ENCODE measurements at regions not wholly inside any gene's neighbourhood (a gene's known extent, or its start where the extent isn't known, plus 50 kb on each side); places are given as distances from the start of the nearest gene placed in this dataset.

GRCh38 chr12:17278946-17279345 lies 673.0 kb upstream of the LMO3 start:
- Histone ChIP-seq H3K27ac (ENCODE audit: low read length) (no peak overlapping the region), H3K9me3 (ENCODE audit: control insufficient read depth, insufficient read depth, low read length) (peaks cover 7% of the 10 kb centered on the region), H3K4me1 (ENCODE audit: control insufficient read depth, insufficient read depth, low read length) (no peaks in the 10 kb centered on the region), H3K27me3 (ENCODE audit: control insufficient read depth, insufficient read depth, low read length) (no peaks in the 10 kb centered on the region), H3K36me3 (ENCODE audit: control insufficient read depth, insufficient read depth, low read length) (no peaks in the 10 kb centered on the region), H3K4me3 (ENCODE audit: low read length) (no peak overlapping the region)
- intact Hi-C loops (cut with micrococcal nuclease), result no loop called here
- ATAC-seq, result no peak
- TF ChIP-seq, protein P1, sequence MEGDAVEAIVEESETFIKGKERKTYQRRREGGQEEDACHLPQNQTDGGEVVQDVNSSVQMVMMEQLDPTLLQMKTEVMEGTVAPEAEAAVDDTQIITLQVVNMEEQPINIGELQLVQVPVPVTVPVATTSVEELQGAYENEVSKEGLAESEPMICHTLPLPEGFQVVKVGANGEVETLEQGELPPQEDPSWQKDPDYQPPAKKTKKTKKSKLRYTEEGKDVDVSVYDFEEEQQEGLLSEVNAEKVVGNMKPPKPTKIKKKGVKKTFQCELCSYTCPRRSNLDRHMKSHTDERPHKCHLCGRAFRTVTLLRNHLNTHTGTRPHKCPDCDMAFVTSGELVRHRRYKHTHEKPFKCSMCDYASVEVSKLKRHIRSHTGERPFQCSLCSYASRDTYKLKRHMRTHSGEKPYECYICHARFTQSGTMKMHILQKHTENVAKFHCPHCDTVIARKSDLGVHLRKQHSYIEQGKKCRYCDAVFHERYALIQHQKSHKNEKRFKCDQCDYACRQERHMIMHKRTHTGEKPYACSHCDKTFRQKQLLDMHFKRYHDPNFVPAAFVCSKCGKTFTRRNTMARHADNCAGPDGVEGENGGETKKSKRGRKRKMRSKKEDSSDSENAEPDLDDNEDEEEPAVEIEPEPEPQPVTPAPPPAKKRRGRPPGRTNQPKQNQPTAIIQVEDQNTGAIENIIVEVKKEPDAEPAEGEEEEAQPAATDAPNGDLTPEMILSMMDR (IDR thresholded peaks at IDR 0.05), result no peak
- no peak for DNase-seq
- H3K27ac Mint-ChIP-seq, result no peak overlapping the region
- no peaks in the 10 kb centered on the region for H3K4me1 Mint-ChIP-seq
- peaks cover 13 to 21% of the 10 kb centered on the region in 2 donors for H3K9me3 Mint-ChIP-seq
- H3K4me3 Mint-ChIP-seq, result no peak overlapping the region
- no peaks in the 10 kb centered on the region for H3K27me3 Mint-ChIP-seq (ENCODE audit: low read depth in 2 of 2)
- H3K36me3 Mint-ChIP-seq, result peaks cover 7% of the 10 kb centered on the region

DNA sequence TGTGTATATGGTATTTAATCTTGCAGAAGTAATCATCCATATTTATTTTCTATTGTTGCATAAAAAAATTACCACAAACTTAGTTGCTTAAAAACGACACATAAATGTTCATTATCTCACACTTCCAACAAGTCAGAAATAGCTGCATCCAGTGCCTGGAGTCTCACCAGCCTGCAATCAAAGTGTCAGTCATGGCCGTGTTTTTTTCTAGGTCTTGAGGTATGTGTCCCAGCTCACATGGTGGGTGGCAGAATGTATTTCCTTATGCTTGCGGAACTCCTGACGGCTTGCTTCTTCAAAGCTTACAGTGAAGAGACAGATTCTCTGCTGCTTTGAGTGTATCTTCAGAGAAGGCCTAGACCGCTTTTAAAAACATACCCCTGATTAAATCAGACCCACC lies 670.2 kb upstream of the LMO3 start:
- Mint-ChIP-seq H3K9me3 (peaks cover 14 to 28% of the 10 kb centered on the region in 2 donors), H3K27ac (no peak overlapping the region), H3K4me3 (no peak overlapping the region), H3K27me3 (ENCODE audit: low read depth in 2 of 2) (no peaks in the 10 kb centered on the region), H3K4me1 (no peaks in the 10 kb centered on the region), H3K36me3 (no peaks in the 10 kb centered on the region)
- intact Hi-C loops (cut with micrococcal nuclease), result no loop called here
- 94% methylated on average over 4 of the region's 5 CpGs for WGBS (ENCODE audit: insufficient coverage)
- ATAC-seq (no peak), DNase-seq (no peak)
- no peaks in the 10 kb centered on the region for H3K36me3 ChIP-seq (ENCODE audit: control insufficient read depth, insufficient read depth, low read length)
- no peaks in the 10 kb centered on the region for H3K4me1 ChIP-seq (ENCODE audit: control insufficient read depth, insufficient read depth, low read length)
- H3K9me3 ChIP-seq (ENCODE audit: control insufficient read depth, insufficient read depth, low read length), result peaks cover 7% of the 10 kb centered on the region
- H3K4me3 ChIP-seq (ENCODE audit: low read length), result no peak overlapping the region
- TF ChIP-seq, protein P1 (IDR thresholded peaks at IDR 0.05), result no peak
- no peak overlapping the region for H3K27ac ChIP-seq (ENCODE audit: low read length)
- no peaks in the 10 kb centered on the region for H3K27me3 ChIP-seq (ENCODE audit: control insufficient read depth, insufficient read depth, low read length)

GRCh38 chr12:17266856-17267255 lies 660.9 kb upstream of the LMO3 start:
- WGBS (ENCODE audit: insufficient coverage), result 90% methylated on average over 4 of the region's 5 CpGs
- intact Hi-C loops (cut with micrococcal nuclease), result no loop called here
- Mint-ChIP-seq H3K4me1 (no peaks in the 10 kb centered on the region), H3K4me3 (no peak overlapping the region), H3K9me3 (peaks cover 3% of the 10 kb centered on the region in 2 donors), H3K27me3 (ENCODE audit: low read depth in 2 of 2) (no peaks in the 10 kb centered on the region), H3K27ac (no peak overlapping the region), H3K36me3 (no peaks in the 10 kb centered on the region)
- ATAC-seq (no peak), DNase-seq (no peak)
- no peak overlapping the region for H3K27ac ChIP-seq (ENCODE audit: low read length)
- peaks cover 2% of the 10 kb centered on the region for H3K9me3 ChIP-seq (ENCODE audit: control insufficient read depth, insufficient read depth, low read length)
- H3K36me3 ChIP-seq (ENCODE audit: control insufficient read depth, insufficient read depth, low read length), result no peaks in the 10 kb centered on the region
- no peak overlapping the region for H3K4me3 ChIP-seq (ENCODE audit: low read length)
- TF ChIP-seq, protein P1 (IDR thresholded peaks at IDR 0.05), result no peak
- no peaks in the 10 kb centered on the region for H3K4me1 ChIP-seq (ENCODE audit: control insufficient read depth, insufficient read depth, low read length)
- no peaks in the 10 kb centered on the region for H3K27me3 ChIP-seq (ENCODE audit: control insufficient read depth, insufficient read depth, low read length)

DNA sequence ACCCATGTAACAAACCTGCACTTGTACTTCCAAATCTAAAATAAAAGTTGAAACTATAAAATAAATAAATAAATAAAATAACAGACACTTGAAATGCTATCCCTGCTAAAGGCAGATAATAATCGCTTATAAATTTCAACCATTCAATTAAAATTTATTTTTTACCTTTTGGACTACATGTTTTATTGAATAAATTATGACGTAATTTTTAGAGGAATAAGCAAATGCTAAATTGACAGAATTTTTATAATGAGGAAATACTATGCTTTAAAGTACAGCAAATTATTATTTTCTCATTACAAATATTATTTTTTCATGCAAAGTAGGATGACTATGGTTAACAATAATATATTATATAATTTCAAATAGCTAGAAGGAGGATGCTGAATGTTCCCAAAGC lies 658.6 kb upstream of the LMO3 start:
- Mint-ChIP-seq H3K27me3 (ENCODE audit: low read depth in 2 of 2) (no peaks in the 10 kb centered on the region), H3K36me3 (no peaks in the 10 kb centered on the region), H3K4me3 (no peak overlapping the region), H3K9me3 (peaks cover 4 to 5% of the 10 kb centered on the region in 2 donors), H3K4me1 (no peaks in the 10 kb centered on the region), H3K27ac (no peak overlapping the region)
- peaks cover 6% of the 10 kb centered on the region for H3K9me3 ChIP-seq (ENCODE audit: control insufficient read depth, insufficient read depth, low read length)
- H3K27ac ChIP-seq (ENCODE audit: low read length), result no peak overlapping the region
- no peaks in the 10 kb centered on the region for H3K27me3 ChIP-seq (ENCODE audit: control insufficient read depth, insufficient read depth, low read length)
- no CpG with 5 or more reads among the region's 2 CpGs for WGBS (ENCODE audit: insufficient coverage)
- H3K4me3 ChIP-seq (ENCODE audit: low read length), result no peak overlapping the region
- H3K4me1 ChIP-seq (ENCODE audit: control insufficient read depth, insufficient read depth, low read length), result no peaks in the 10 kb centered on the region
- DNase-seq (no peak), ATAC-seq (no peak)
- TF ChIP-seq, protein P1 (IDR thresholded peaks at IDR 0.05), result no peak
- H3K36me3 ChIP-seq (ENCODE audit: control insufficient read depth, insufficient read depth, low read length), result no peaks in the 10 kb centered on the region
- intact Hi-C loops (cut with micrococcal nuclease), result no loop called here
